Osteocyte (in vitro differentiated cells): ENCODE measurements at regions not wholly inside any gene's neighbourhood (a gene's known extent, or its start where the extent isn't known, plus 50 kb on each side); places are given as distances from the start of the nearest gene placed in this dataset.

Experiments
- DNase-seq: peaks from one replicate; pipeline ENCODE4 v3.0.0; 2021; ENCODE audit warnings: mixed read lengths; ENCODE audit not compliant: unreplicated experiment; ENCODE audit errors: extremely low spot score
- H3K27ac Mint-ChIP-seq: one replicate; pipeline ENCODE4 v1.8.0; 2021; ENCODE audit warnings: mild to moderate bottlenecking, mixed read lengths; ENCODE audit not compliant: unreplicated experiment
- H3K27me3 Mint-ChIP-seq: one replicate; pipeline ENCODE4 v1.8.0; 2021; ENCODE audit warnings: mixed read lengths; ENCODE audit not compliant: unreplicated experiment
- H3K36me3 Mint-ChIP-seq: one replicate; pipeline ENCODE4 v1.8.0; 2021; ENCODE audit warnings: mixed read lengths; ENCODE audit not compliant: unreplicated experiment
- H3K4me1 Mint-ChIP-seq: one replicate; pipeline ENCODE4 v1.8.0; 2021; ENCODE audit warnings: mixed read lengths; ENCODE audit not compliant: unreplicated experiment
- H3K4me3 Mint-ChIP-seq: one replicate; pipeline ENCODE4 v1.8.0; 2021; ENCODE audit warnings: mild to moderate bottlenecking, moderate library complexity, mixed read lengths; ENCODE audit not compliant: unreplicated experiment
- H3K9me3 Mint-ChIP-seq: one replicate; pipeline ENCODE4 v1.8.0; 2021; ENCODE audit warnings: mixed read lengths; ENCODE audit not compliant: unreplicated experiment
- TF ChIP-seq, protein P1 (sequence below): fragments of 200-600 bp; sonication (generic); IDR thresholded peaks from 2 replicates; pipeline ENCODE4 v1.5.0; 2021; ENCODE audit warnings: antibody characterized with exemption, mild to moderate bottlenecking, moderate library complexity

DNA sequence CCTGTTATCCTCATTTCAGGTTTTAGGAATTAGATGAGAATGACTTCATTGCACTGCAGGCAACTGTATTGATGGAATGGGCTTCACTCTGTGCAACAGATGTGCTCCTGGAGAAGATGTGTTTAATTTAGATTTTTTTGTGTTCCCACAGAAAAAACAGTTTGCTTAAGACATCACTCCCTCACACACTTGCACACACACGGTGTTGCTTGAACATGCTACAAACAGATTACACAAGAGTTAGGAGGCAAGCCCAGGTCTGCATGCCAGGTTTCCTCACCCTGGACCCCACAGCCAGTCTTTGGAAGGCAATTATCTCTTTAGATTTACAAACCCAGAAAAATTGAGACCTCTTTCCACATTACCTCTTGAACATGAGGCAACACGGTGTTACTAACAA lies 93.7 kb upstream of the KLHL29 start:
- H3K4me3 Mint-ChIP-seq: no peak overlapping the region
- no peak overlapping the region for H3K27ac Mint-ChIP-seq
- H3K36me3 Mint-ChIP-seq: no peaks in the 10 kb centered on the region
- no peaks in the 10 kb centered on the region for H3K9me3 Mint-ChIP-seq
- TF ChIP-seq, protein P1, sequence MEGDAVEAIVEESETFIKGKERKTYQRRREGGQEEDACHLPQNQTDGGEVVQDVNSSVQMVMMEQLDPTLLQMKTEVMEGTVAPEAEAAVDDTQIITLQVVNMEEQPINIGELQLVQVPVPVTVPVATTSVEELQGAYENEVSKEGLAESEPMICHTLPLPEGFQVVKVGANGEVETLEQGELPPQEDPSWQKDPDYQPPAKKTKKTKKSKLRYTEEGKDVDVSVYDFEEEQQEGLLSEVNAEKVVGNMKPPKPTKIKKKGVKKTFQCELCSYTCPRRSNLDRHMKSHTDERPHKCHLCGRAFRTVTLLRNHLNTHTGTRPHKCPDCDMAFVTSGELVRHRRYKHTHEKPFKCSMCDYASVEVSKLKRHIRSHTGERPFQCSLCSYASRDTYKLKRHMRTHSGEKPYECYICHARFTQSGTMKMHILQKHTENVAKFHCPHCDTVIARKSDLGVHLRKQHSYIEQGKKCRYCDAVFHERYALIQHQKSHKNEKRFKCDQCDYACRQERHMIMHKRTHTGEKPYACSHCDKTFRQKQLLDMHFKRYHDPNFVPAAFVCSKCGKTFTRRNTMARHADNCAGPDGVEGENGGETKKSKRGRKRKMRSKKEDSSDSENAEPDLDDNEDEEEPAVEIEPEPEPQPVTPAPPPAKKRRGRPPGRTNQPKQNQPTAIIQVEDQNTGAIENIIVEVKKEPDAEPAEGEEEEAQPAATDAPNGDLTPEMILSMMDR: no peak
- H3K27me3 Mint-ChIP-seq: peaks cover 3% of the 10 kb centered on the region
- no peak for DNase-seq
- peaks cover 32% of the 10 kb centered on the region for H3K4me1 Mint-ChIP-seq

DNA sequence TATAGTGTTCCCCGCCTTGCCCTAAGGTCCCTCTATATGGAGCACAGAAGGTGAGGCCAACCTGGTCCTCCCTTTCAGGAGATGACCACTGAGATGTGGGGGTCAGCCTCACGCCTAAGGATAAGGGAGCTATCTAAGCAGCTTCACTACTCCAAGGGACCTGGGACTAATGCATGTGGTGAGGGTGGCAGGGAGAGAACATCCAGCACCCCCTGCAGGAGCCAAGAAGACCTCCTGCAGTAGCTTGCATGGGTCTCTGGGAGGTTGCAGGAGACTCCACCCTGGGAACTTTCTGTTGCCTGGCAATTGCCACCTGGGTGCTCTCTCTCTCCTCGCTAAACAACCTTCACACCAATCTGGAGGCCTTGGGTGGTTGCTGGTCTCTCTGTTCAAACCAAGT lies 93.0 kb upstream of the KLHL29 start:
- DNase-seq: no peak
- peaks cover 24% of the 10 kb centered on the region for H3K4me1 Mint-ChIP-seq
- H3K27me3 Mint-ChIP-seq: peaks cover 6% of the 10 kb centered on the region
- H3K27ac Mint-ChIP-seq: no peak overlapping the region
- TF ChIP-seq, protein P1: no peak
- no peak overlapping the region for H3K4me3 Mint-ChIP-seq
- no peaks in the 10 kb centered on the region for H3K36me3 Mint-ChIP-seq
- H3K9me3 Mint-ChIP-seq: no peaks in the 10 kb centered on the region

DNA sequence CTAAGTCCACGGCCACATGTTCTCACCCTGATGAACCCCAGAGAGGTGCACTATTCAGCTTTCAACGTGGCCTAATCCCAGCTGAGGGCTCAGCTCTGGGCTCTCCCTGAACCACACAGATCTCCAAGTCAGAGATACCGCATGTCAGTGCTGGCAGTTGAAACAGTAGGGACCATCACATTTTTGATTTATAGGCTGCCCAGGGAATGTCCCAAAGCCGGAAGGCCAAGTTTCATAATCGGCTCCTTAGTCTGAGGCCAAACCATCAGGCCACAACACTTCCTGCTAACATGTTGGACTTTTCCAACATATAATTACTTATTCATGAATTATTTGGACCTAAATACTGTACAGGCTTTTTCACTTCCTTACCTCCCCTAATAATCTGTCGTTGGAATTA lies 91.9 kb upstream of the KLHL29 start:
- no peak overlapping the region for H3K4me3 Mint-ChIP-seq
- DNase-seq: no peak
- H3K27me3 Mint-ChIP-seq: peaks cover 6% of the 10 kb centered on the region
- TF ChIP-seq, protein P1: no peak
- peaks cover 15% of the 10 kb centered on the region for H3K4me1 Mint-ChIP-seq
- no peak overlapping the region for H3K27ac Mint-ChIP-seq
- H3K36me3 Mint-ChIP-seq: no peaks in the 10 kb centered on the region
- no peaks in the 10 kb centered on the region for H3K9me3 Mint-ChIP-seq

DNA sequence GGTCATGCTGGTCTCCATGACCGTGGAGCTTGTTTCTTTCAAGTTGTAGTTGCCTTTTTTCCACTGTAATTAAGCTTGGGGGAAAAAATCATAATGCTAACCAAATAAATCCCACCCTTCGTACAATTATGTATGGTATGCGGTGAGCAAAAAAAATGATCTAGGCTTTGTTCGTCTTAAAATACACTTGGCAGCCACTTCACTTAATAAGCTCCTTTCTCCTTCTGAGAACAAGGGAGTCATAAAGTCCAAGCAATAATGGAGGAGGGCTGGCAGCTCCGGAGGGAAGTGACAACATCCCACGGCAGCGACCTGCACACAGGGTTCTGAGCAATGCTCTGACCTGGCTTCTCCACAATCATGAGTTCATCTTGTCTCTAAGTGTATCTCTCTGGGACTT lies 91.2 kb upstream of the KLHL29 start:
- Mint-ChIP-seq H3K27ac (no peak overlapping the region), H3K9me3 (no peaks in the 10 kb centered on the region), H3K27me3 (peaks cover 12% of the 10 kb centered on the region), H3K36me3 (no peaks in the 10 kb centered on the region), H3K4me1 (peaks cover 15% of the 10 kb centered on the region), H3K4me3 (no peak overlapping the region)
- TF ChIP-seq, protein P1: no peak
- no peak for DNase-seq

DNA sequence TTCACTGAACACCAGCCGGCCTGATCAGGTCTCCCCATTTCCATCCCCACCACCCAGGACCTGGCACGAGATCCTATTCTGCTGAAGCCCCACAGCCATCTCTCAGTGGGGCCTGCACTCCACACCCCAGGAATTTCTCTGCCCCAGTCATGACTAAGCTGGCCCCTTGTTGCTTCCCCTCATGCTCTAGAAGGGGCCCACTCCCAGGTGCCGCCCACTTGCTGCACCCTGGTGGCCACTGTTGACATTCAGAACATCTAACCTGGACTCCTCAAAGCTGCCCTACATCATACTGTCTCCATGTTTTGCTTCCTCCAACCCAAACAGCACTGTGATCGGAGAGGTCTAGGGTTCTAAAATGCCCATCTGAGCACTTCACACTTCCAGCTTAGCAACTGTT lies 90.7 kb upstream of the KLHL29 start:
- DNase-seq: no peak
- no peak overlapping the region for H3K4me3 Mint-ChIP-seq
- H3K27ac Mint-ChIP-seq: no peak overlapping the region
- H3K27me3 Mint-ChIP-seq: peaks cover 14% of the 10 kb centered on the region
- H3K9me3 Mint-ChIP-seq: no peaks in the 10 kb centered on the region
- H3K36me3 Mint-ChIP-seq: no peaks in the 10 kb centered on the region
- TF ChIP-seq, protein P1: no peak
- H3K4me1 Mint-ChIP-seq: peaks cover 12% of the 10 kb centered on the region
